ENCODE measurements at regions not wholly inside any gene's neighbourhood (a gene's known extent, or its start where the extent isn't known, plus 50 kb on each side); places are given as distances from the start of the nearest gene placed in this dataset.
"Not testable (repeated sequence)": the region's sequence is repeated elsewhere in the genome, so short reads cannot be mapped to it uniquely, and the experiment has no call there.

GRCh38 chr2:212721026-212721451, 182.4 kb upstream of the ERBB4 start:
- no peaks in the 10 kb centered on the region for H3K4me1 ChIP-seq (ENCODE audit: low read depth)
- no peaks in the 10 kb centered on the region for H3K9me3 ChIP-seq
- no peak for ATAC-seq
- H3K36me3 ChIP-seq (ENCODE audit: low read depth) = no peaks in the 10 kb centered on the region
- intact Hi-C loops (cut with DNase I, micrococcal nuclease) = no loop called here
- TF ChIP-seq CTCF (IDR thresholded peaks at IDR 0.05) = no peak
- H3K4me3 ChIP-seq = no peak overlapping the region
- peak in 1 of 3 donors; percentile 38 for DNase-seq

- H3K36me3 ChIP-seq (ENCODE audit: low read depth); ATAC-seq; H3K4me1 ChIP-seq (ENCODE audit: low read depth); DNase-seq; H3K4me3 ChIP-seq; H3K9me3 ChIP-seq; intact Hi-C loops (cut with DNase I, micrococcal nuclease): not testable (repeated sequence)
Observed at GRCh38 chr2:212715411-212715810, 176.8 kb upstream of the ERBB4 start.

DNA sequence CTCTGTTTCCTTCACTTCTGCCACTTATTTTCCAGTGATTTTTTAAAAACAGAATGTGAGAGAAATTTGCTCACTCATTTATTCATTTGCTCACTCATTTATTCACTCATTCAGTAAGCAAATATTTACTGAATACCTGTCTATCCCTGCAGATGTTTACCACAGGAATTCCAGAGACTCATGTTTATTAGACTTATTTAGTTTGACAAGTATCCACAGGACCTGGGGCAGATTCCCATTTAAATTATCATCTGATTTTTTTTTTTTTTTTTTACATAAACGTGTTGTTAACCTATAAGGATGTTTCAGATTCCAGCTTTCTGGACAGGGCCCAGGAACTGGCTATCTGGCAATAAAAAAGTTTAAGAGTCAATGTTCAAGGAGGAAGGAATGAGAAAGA, 175.1 kb upstream of the ERBB4 start:
- no peak for ATAC-seq
- no peaks in the 10 kb centered on the region for H3K9me3 ChIP-seq
- intact Hi-C loops (cut with DNase I, micrococcal nuclease) = no loop called here
- no peak for TF ChIP-seq CTCF (IDR thresholded peaks at IDR 0.05)
- no peaks in the 10 kb centered on the region for H3K36me3 ChIP-seq (ENCODE audit: low read depth)
- H3K4me1 ChIP-seq (ENCODE audit: low read depth) = no peaks in the 10 kb centered on the region
- no peak for DNase-seq
- no peak overlapping the region for H3K4me3 ChIP-seq

GRCh38 chr2:212712991-212713390, 174.4 kb upstream of the ERBB4 start:
- no peak overlapping the region for H3K4me3 ChIP-seq

GRCh38 chr2:212712466-212712865, 173.9 kb upstream of the ERBB4 start:
- intact Hi-C loops (cut with DNase I, micrococcal nuclease) = no loop called here

More at GRCh38 chr2:212712991-212713390, 174.4 kb upstream of the ERBB4 start:
- no peak for TF ChIP-seq CTCF (IDR thresholded peaks at IDR 0.05)
- Histone ChIP-seq H3K4me1 (ENCODE audit: low read depth) (no peaks in the 10 kb centered on the region), H3K9me3 (no peaks in the 10 kb centered on the region), H3K36me3 (ENCODE audit: low read depth) (no peaks in the 10 kb centered on the region)
- intact Hi-C loops (cut with DNase I, micrococcal nuclease) = no loop called here
- no peak for DNase-seq
- ATAC-seq = no peak

DNA sequence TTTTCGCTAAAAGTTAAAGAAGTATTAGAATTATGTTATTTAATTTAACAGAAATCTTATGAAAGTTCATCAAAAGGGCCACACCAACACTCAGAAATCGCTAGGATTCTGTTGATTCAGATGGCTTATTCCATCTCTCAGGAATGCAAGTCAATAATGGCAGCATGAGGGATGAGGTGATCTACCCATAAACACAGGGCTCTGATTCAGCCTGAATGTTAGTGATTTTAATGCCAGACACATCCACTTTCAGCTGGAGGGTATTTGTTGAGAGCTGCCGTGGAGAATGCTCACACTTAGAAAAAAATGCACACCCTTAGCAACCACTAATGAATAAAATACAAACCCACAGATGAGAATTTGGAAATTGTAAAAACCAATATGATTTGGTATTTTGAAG, 173.3 kb upstream of the ERBB4 start:
- no peaks in the 10 kb centered on the region for H3K36me3 ChIP-seq (ENCODE audit: low read depth)
- no peaks in the 10 kb centered on the region for H3K4me1 ChIP-seq (ENCODE audit: low read depth)
- TF ChIP-seq CTCF (IDR thresholded peaks at IDR 0.05) = no peak
- intact Hi-C loops (cut with DNase I, micrococcal nuclease) = no loop called here
- H3K9me3 ChIP-seq = no peaks in the 10 kb centered on the region
- H3K4me3 ChIP-seq = no peak overlapping the region
- no peak for DNase-seq
- ATAC-seq = no peak

More at GRCh38 chr2:212712466-212712865, 173.9 kb upstream of the ERBB4 start:
- Histone ChIP-seq H3K9me3 (no peaks in the 10 kb centered on the region), H3K4me3 (no peak overlapping the region), H3K4me1 (ENCODE audit: low read depth) (no peaks in the 10 kb centered on the region), H3K36me3 (ENCODE audit: low read depth) (no peaks in the 10 kb centered on the region)
- TF ChIP-seq CTCF (IDR thresholded peaks at IDR 0.05) = no peak
- no peak for DNase-seq
- no peak for ATAC-seq
